CD1c-positive myeloid dendritic cell (primary cell): ENCODE measurements at regions not wholly inside any gene's neighbourhood (a gene's known extent, or its start where the extent isn't known, plus 50 kb on each side); places are given as distances from the start of the nearest gene placed in this dataset.
"Not testable (repeated sequence)": the region's sequence is repeated elsewhere in the genome, so short reads cannot be mapped to it uniquely, and the experiment has no call there.

Experiments
- DNase-seq: peaks from one replicate; pipeline ENCODE4 v3.0.0-alpha.2; 2016; ENCODE audit errors: extremely low spot score

DNA sequence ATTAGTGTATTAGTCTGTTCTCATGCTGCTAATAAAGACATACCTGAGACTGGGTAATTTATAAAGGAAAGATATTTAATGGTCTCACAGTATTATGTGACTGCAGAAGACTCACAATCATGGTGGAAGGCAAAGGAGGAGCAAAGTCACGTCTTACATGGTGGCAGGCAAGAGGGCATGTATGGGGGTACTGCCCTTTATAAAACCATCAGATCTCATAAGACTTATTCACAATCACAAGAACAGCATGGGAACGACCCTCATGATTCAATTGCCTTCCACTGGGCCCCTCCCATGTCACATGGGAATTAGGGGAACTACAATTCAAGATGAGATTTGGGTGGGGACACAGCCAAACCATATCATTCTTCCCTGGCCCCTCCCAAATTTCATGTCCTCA is 52.7 kb upstream of the ST3GAL5 start:
- DNase-seq, result not testable (repeated sequence)

- no peak for DNase-seq
Observed at GRCh38 chr2:85939131-85939530, 50.3 kb upstream of the ST3GAL5 start.
